HL-60/S4 (cell line): ENCODE measurements at regions not wholly inside any gene's neighbourhood (a gene's known extent, or its start where the extent isn't known, plus 50 kb on each side); places are given as distances from the start of the nearest gene placed in this dataset.
"Not testable (repeated sequence)": the region's sequence is repeated elsewhere in the genome, so short reads cannot be mapped to it uniquely, and the experiment has no call there.

Source experiments
- in situ Hi-C: fragments of 300-500 bp; cut with MboI; formaldehyde crosslinking; loops from 2 replicates; pipeline ENCODE4 v1.14.3; 2022; ENCODE audit warnings: low sequenced_read_pairs

DNA sequence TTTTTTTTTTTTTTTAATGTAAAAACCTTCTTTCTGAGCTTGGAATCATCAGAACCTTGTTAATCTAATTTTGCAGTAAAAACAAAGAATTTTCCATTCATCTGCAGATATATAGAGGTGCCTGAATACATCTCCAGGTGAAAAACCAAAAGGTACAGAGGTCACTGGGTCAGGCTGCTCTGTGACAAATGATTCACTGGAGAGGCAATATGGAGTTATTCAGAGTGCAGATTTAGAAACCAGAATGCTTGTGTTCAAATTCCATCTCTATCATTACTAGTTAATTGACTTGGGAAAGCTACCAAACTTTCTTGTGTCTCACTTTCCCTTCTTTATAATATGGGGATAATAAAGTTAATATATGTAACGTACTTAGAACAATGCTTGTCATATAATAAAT lies 51.5 kb upstream of the C1orf53 start:
- in situ Hi-C loops: loop anchor here (25.0 kb wide), 1 partner anchor 239 kb away; no protein-coding TSS in a partner anchor

- in situ Hi-C loops: loop anchor here (25.0 kb wide), 1 partner anchor 238 kb away; no protein-coding TSS in a partner anchor
Observed at GRCh38 chr1:197850042-197850441, 52.4 kb upstream of the C1orf53 start.

GRCh38 chr1:197848350-197848749 lies 54.1 kb upstream of the C1orf53 start:
- in situ Hi-C loops: no loop called here

DNA sequence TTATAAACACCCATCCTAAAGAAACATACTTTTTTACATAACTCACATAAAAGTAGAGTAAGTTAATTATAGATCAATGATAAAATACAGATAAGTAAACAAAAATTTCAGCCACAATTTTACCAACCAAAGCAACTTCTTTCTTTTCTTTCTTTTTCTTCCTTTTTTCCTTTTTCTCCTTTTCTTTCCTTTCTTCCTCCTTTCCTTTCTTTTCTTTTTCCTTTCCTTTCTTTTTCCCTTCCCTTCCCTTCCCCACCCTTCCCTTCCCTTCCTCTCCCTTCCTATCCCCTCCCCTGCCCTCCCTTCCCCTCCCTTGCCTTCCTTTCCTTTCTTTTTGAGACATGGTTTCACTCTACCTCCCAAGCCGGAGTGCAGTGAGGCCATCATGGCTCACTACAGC lies 56.5 kb upstream of the C1orf53 start:
- in situ Hi-C loops: no loop called here

GRCh38 chr1:197844651-197845050 lies 57.8 kb upstream of the C1orf53 start:
- in situ Hi-C loops: no loop called here

DNA sequence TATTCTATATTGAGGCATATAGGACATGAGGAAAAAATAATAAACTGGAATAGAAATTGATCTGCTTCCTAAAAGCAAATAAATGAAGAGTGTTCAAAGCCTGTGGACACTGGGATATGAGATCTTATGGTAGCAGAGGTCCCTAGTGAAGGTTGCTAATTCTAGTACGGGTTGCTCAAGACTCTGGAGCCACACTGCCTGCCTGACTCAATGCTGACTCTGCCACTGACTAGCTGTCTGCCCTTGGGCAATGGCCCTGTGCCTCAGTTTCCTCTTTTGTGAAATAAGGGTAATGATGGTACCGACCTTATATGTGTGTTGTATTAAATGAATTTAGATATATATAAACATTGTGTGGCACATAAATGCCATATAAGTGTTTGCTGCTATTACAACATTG lies 59.0 kb upstream of the C1orf53 start:
- in situ Hi-C loops: no loop called here

- in situ Hi-C loops: no loop called here
Observed at GRCh38 chr1:197842646-197843045, 59.8 kb upstream of the C1orf53 start.

DNA sequence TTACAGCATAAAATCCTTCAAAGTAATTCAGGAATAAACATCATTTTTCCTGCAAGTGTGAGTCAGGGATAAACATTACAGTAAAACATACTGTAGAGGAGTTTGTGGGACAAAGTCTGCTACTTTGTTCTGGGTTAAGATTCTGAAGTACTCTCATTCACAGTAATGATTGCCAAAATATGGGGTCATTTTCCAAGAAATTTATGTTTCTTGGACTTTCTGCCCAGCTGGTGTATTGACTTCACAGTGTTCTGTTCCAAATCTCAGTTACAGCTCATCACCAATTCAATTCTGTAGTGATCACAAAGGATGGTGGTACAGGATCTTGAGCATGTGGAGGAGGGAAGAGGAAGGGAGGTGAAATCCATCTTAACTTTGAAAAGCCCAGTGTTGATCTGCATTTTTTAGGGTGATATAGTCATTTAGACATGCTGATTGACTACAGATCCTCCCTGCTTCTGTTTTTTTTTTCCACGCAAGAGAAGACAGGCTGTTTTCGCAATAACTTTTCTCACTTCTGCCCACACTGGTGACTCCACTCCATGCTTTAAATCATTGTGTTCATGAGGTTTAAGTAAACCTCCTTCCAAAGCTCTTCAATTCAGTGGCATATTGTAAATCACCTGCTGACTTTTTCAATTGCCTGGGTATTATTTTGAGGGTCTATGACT lies 60.4 kb upstream of the C1orf53 start:
- in situ Hi-C loops: no loop called here

GRCh38 chr1:197841158-197841557 lies 61.3 kb upstream of the C1orf53 start:
- in situ Hi-C loops: no loop called here

DNA sequence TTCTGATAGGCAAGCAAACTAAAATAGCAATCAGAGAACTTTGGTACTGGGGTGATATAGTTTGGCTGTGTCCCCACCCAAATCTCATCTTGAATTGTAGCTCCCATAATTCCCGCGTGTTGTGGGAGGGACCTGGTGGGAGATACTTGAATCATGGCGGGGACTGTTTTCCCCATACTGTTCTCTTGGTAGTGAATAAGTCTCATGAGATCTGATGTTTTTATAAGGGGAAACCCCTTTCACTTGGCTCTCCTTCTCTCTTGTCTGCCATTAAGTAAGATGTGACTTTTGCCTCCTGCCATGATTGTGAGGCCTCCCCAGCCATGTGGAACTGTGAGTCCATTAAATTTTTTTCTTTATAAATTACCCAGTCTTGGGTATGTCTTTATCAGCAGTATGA lies 62.6 kb upstream of the C1orf53 start:
- in situ Hi-C loops: not testable (repeated sequence)

DNA sequence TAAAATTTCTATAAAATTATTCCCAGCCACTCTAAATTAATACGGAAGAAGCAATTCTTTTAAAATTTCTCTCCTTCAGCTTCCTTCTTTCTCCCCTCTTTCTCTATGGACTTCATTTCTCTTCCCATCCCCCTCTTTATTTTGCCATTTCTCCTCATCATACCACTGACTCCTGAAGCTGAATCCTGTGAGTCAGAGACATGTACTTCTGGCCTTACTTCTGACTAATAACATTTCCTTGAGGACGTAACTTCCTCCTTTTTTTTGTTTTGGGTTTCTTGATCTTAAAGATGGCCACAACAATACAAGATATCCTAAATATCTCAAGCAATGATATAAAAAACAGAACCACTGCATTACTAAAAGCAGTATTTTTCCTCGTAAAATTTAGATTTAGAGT lies 63.6 kb upstream of the DENND1B start:
- in situ Hi-C loops: no loop called here

GRCh38 chr1:197837911-197838310 lies 62.6 kb upstream of the DENND1B start:
- in situ Hi-C loops: no loop called here

GRCh38 chr1:197836356-197836755 lies 61.1 kb upstream of the DENND1B start:
- in situ Hi-C loops: not testable (repeated sequence)

DNA sequence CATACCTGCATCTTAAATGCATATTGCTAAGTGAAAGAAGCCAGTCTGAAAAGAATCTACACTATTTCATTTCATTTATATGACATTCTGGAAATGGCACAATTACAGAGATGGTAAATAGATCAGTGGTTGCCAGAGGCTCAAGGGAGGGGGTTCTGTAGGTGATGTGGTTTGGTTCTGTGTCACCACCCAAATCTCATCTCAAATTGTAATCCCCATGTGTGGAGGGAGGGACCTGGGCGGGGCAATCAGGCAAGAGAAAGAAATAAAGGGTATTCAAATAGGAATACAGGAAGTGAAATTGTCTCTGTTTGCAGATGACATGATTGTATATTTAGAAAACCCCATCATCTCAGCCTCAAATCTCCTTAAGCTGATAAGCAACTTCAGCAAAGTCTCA lies 53.7 kb upstream of the DENND1B start:
- in situ Hi-C loops: not testable (repeated sequence)

- in situ Hi-C loops: no loop called here
Observed at GRCh38 chr1:197825541-197825940, 50.3 kb upstream of the DENND1B start.
